ENCODE measurements at regions not wholly inside any gene's neighbourhood (a gene's known extent, or its start where the extent isn't known, plus 50 kb on each side); places are given as distances from the start of the nearest gene placed in this dataset.

- no peak overlapping the region for H3K27ac ChIP-seq
- intact Hi-C loops (cut with DNase I) = loop anchor here (2.0 to 10.0 kb wide), 3 partner anchors 293 to 803 kb away; no protein-coding TSS in a partner anchor
- DNase-seq = no peak
- H3K36me3 ChIP-seq = no peaks in the 10 kb centered on the region
- no peaks in the 10 kb centered on the region for H3K4me1 ChIP-seq
- no peaks in the 10 kb centered on the region for H3K27me3 ChIP-seq
- no peaks in the 10 kb centered on the region for H3K9me3 ChIP-seq
- TF ChIP-seq CTCF (IDR thresholded peaks at IDR 0.05) (no peak), EP300 (IDR thresholded peaks at IDR 0.05) (no peak), POLR2AphosphoS5 (IDR thresholded peaks at IDR 0.05) (no peak), POLR2A (IDR thresholded peaks at IDR 0.05) (no peak)
- WGBS, 2 donors = 82 to 87% methylated on average over 8 of the region's 8 CpGs
- no peak overlapping the region for H3K4me3 ChIP-seq
Observed at GRCh38 chr11:19552161-19552560, 160.5 kb upstream of the NAV2 start.

GRCh38 chr11:19551457-19551856 lies 161.2 kb upstream of the NAV2 start:
- H3K27me3 ChIP-seq = no peaks in the 10 kb centered on the region
- intact Hi-C loops (cut with DNase I) = loop anchor here (10.0 kb wide), 1 partner anchor 803 kb away; no protein-coding TSS in a partner anchor
- TF ChIP-seq POLR2A (IDR thresholded peaks at IDR 0.05) (no peak), POLR2AphosphoS5 (IDR thresholded peaks at IDR 0.05) (no peak), CTCF (IDR thresholded peaks at IDR 0.05) (no peak), EP300 (IDR thresholded peaks at IDR 0.05) (no peak)
- H3K4me1 ChIP-seq = no peaks in the 10 kb centered on the region
- H3K4me3 ChIP-seq = no peak overlapping the region
- H3K9me3 ChIP-seq = no peaks in the 10 kb centered on the region
- H3K36me3 ChIP-seq = no peaks in the 10 kb centered on the region
- DNase-seq = no peak
- 74 to 80% methylated on average over 4 of the region's 4 CpGs for WGBS, 2 donors
- no peak overlapping the region for H3K27ac ChIP-seq

GRCh38 chr11:19547044-19547443 lies 165.6 kb upstream of the NAV2 start:
- Histone ChIP-seq H3K4me3 (no peak overlapping the region), H3K27ac (no peak overlapping the region), H3K4me1 (no peaks in the 10 kb centered on the region), H3K36me3 (no peaks in the 10 kb centered on the region), H3K9me3 (no peaks in the 10 kb centered on the region), H3K27me3 (no peaks in the 10 kb centered on the region)
- intact Hi-C loops (cut with DNase I) = no loop called here
- 80 to 90% methylated on average over 3 of the region's 3 CpGs for WGBS, 2 donors
- DNase-seq = no peak
- TF ChIP-seq EP300 (IDR thresholded peaks at IDR 0.05) (no peak), POLR2A (IDR thresholded peaks at IDR 0.05) (no peak), POLR2AphosphoS5 (IDR thresholded peaks at IDR 0.05) (no peak), CTCF (IDR thresholded peaks at IDR 0.05) (no peak)

GRCh38 chr11:19546325-19546724 lies 166.3 kb upstream of the NAV2 start:
- Histone ChIP-seq H3K36me3 (no peaks in the 10 kb centered on the region), H3K27me3 (no peaks in the 10 kb centered on the region), H3K4me3 (no peak overlapping the region), H3K9me3 (no peaks in the 10 kb centered on the region), H3K4me1 (no peaks in the 10 kb centered on the region), H3K27ac (no peak overlapping the region)
- no peak for DNase-seq
- intact Hi-C loops (cut with DNase I) = no loop called here
- WGBS, 2 donors = 40 to 69% methylated on average over 5 of the region's 5 CpGs
- TF ChIP-seq CTCF (IDR thresholded peaks at IDR 0.05) = no peak
- no peak for TF ChIP-seq POLR2A (IDR thresholded peaks at IDR 0.05)
- TF ChIP-seq EP300 (IDR thresholded peaks at IDR 0.05) = no peak
- TF ChIP-seq POLR2AphosphoS5 (IDR thresholded peaks at IDR 0.05) = no peak

- Histone ChIP-seq H3K27ac (no peak overlapping the region), H3K4me1 (no peaks in the 10 kb centered on the region), H3K36me3 (no peaks in the 10 kb centered on the region), H3K4me3 (no peak overlapping the region), H3K9me3 (no peaks in the 10 kb centered on the region), H3K27me3 (no peaks in the 10 kb centered on the region)
- 92 to 95% methylated on average over 3 of the region's 3 CpGs for WGBS, 2 donors
- intact Hi-C loops (cut with DNase I) = no loop called here
- TF ChIP-seq EP300 (IDR thresholded peaks at IDR 0.05) (no peak), POLR2A (IDR thresholded peaks at IDR 0.05) (no peak), CTCF (IDR thresholded peaks at IDR 0.05) (no peak), POLR2AphosphoS5 (IDR thresholded peaks at IDR 0.05) (no peak)
- DNase-seq = no peak
Observed at GRCh38 chr11:19541521-19542049, 171.1 kb upstream of the NAV2 start.
